H7 (cell line): ENCODE measurements at regions not wholly inside any gene's neighbourhood (a gene's known extent, or its start where the extent isn't known, plus 50 kb on each side); places are given as distances from the start of the nearest gene placed in this dataset.

ENCODE experiments used
- DNase-seq: peaks from one replicate; pipeline ENCODE4 v3.0.0; 2012
- H3K27me3 ChIP-seq: 2 replicates; pipeline ENCODE4 v1.6.0; 2011; ENCODE audit warnings: mild to moderate bottlenecking, low read length; ENCODE audit not compliant: control insufficient read depth, insufficient read depth
- H3K36me3 ChIP-seq: replicated peaks from 2 replicates; pipeline ENCODE4 v1.5.1; 2011; ENCODE audit warnings: low read length; ENCODE audit not compliant: control insufficient read depth, insufficient read depth
- H3K4me3 ChIP-seq: 2 replicates; pipeline ENCODE4 v1.5.1; 2011; ENCODE audit warnings: low read depth, mild to moderate bottlenecking, control low read depth, low read length, moderate library complexity; ENCODE audit not compliant: insufficient read depth

DNA sequence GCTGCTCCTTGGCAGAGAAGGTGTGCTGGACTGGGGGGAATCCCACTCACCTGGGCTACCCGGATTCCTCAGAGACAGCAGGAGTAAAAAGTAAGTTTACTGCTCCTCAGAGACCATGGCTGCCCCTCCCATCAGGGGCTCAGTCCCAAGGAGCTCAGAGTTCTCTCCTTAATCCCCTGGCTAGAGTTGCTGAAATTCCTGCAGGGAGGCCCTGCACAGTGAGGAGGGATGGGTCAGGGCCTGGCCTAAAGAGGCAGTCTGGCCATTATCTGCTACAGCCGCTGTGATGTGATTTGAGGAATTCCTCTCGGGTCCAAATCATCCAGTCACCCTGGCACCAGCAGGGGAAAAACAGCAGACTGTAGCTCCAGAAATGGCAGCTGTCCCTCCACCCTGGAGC, 502.5 kb downstream of the PCDH17 start:
- H3K36me3 ChIP-seq = no peaks in the 10 kb centered on the region
- no peak overlapping the region for H3K4me3 ChIP-seq
- no peak for DNase-seq
- H3K27me3 ChIP-seq = no peaks in the 10 kb centered on the region

DNA sequence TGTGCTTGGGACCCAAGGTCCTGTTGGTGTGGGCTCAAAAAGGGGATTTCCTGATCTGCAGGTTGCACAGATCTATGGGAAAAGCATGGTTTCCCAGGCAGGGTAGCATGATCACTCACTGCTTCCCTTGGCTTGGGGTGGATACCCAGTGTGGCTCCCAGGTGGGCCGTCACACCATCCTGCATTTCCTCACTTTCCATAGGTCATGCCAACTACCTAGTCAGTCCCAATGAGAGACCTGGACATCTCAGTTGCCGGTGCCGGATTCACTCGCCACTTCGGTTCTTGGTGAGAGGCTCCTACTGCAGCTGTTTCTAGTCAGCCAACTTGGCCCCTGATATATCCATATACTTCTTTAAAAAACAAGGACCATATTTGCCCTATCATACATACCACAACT, 503.0 kb downstream of the PCDH17 start:
- H3K36me3 ChIP-seq = no peaks in the 10 kb centered on the region
- no peak overlapping the region for H3K4me3 ChIP-seq
- no peak for DNase-seq
- H3K27me3 ChIP-seq = no peaks in the 10 kb centered on the region

DNA sequence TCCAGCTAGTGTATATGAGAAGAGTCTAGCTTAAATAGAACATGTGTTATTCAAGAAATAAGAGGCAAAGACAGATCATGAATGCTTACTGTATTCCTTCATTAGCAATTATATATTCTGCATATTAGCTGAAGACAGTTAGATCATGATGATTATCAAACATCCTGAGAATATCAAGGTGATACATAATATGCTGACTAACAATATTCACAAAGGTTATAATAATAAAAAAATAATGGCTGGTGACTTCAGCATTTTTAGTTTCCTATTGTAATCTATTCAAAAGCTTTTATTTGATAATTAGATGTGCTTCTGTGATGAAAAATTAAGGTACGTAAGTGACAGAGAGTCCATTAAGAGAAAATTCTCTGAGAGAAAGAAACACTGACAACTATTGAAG, 511.4 kb downstream of the PCDH17 start:
- H3K36me3 ChIP-seq = peaks cover 2% of the 10 kb centered on the region; the same call in 1 of the 2 replicates

DNA sequence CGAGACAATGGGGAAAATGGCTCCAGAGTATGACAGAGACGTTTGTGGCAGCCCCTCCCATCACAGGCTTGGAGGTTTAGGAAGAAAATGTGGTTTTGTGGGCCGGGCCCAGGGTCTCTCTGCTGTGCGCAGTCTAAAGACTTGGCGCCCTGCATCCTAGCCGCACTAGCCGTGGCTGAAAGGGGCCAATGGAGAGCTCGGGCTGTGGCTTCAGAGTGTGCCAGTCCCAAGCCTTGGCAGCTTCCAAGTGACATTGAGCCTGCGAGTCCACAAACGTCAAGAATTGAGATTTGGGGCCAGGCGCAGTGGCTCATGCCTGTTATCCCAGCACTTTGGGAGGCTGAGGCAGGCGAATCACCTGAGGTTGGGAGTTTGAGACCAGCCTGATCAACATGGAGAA, 513.1 kb downstream of the PCDH17 start:
- Histone ChIP-seq H3K4me3 (no peak overlapping the region), H3K36me3 (peaks cover 2% of the 10 kb centered on the region; the same call in 1 of the 2 replicates), H3K27me3 (no peaks in the 10 kb centered on the region)
- no peak for DNase-seq

More for the DNA sequence above, 511.4 kb downstream of the PCDH17 start:
- no peak for DNase-seq
- Histone ChIP-seq H3K4me3 (no peak overlapping the region), H3K27me3 (no peaks in the 10 kb centered on the region)

DNA sequence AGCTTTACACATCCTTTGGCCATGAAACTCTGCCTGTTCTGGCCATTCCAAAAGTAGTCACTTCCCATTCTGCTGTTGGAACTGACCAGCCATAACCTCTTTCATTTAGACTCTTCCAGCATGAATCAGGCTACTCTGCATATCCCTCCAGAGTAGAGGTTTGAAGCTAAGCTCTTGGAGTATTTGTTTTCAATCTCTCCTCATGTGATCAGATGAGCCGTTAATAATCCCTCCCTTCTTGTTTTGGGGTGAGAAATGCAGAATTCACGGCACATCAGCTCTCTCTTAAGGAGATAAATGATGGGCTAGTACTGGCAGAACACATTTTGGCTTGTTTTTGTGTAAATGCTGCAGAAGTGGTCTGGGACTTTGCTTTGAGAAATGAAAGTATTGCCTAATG, 519.9 kb downstream of the PCDH17 start:
- Histone ChIP-seq H3K36me3 (no peaks in the 10 kb centered on the region), H3K27me3 (no peaks in the 10 kb centered on the region), H3K4me3 (no peak overlapping the region)
- no peak for DNase-seq

DNA sequence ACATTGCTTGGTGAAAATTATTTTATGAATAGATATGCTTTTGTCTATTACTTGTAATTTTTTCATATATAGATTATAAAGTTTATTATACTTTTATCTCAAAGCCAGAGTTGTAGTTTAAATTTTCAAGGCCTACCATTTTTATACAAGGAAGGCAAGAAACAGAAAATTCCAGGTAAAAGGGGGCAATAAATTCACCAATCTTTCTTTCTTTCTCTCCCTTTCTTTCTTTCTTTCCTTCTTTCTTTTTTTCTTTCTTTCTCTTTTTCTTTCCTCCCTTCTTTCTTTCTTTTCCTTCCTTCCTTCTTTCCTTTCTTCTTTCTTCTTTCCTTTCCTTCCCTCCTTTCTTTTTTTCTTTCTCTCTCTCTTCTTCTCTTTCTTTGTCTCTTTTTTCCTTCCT, 529.4 kb downstream of the PCDH17 start:
- H3K4me3 ChIP-seq = no peak overlapping the region
- no peaks in the 10 kb centered on the region for H3K27me3 ChIP-seq
- no peaks in the 10 kb centered on the region for H3K36me3 ChIP-seq
- no peak for DNase-seq

DNA sequence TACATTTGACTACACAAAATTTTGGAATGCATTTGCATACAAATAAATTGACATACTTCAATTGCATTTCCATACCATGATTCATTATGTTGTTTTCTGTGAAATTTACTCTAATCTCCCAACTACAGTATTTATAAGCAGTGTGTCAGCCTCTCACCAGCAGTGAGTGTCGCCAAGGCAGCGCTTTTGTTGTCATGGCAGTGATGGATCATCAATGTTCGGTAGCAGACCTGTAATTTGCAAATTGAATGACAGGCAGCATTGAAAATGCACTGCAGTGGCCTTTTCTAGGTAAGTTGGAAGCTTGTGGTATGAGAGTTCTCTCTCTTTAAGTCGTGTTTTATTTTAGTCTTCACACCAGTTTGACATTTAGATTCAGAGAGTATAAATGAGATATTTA, 534.1 kb downstream of the PCDH17 start:
- Histone ChIP-seq H3K27me3 (no peaks in the 10 kb centered on the region), H3K36me3 (no peaks in the 10 kb centered on the region), H3K4me3 (no peak overlapping the region)
- no peak for DNase-seq

DNA sequence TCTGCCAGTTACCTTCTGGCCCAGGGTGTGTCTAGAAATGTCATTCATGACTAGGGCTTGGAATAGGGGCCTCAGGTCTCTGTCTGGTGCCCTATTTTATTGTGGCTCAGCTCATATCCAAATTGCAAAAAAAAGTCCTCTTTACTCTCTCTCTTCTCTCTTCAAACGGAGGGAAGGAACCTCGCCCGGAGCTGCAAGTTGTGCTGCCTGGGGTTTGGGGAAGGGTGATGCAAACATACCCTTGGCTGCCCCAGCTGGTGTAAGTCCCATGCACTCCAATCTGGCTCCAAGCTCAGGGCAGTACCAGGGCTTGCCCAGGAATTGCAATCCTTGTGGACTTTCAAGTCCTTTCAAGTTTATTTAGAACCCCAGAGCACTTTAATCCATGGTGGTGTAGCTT, 549.6 kb downstream of the PCDH17 start:
- Histone ChIP-seq H3K36me3 (no peaks in the 10 kb centered on the region), H3K4me3 (no peak overlapping the region), H3K27me3 (no peaks in the 10 kb centered on the region)
- DNase-seq = no peak

DNA sequence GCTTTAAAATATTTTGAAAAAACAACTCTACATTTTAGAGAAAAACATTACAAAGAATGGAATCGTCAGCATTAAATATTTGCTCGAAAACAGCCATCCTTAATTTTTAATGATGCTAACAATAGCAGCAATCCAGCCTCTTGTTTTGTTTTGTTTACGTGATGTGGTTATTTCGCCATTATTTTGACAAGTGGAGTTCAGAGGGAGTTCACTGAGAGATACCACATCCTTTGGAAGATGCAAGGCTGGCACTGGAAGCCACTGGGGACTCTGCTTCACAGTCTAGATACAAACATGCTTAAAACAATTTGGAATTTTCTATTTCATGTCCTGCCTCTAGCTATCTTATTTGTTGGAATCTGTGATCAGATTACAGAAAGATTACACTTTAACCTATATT, 556.3 kb downstream of the PCDH17 start:
- no peaks in the 10 kb centered on the region for H3K27me3 ChIP-seq
- H3K4me3 ChIP-seq = no peak overlapping the region
- DNase-seq = no peak
- no peaks in the 10 kb centered on the region for H3K36me3 ChIP-seq

DNA sequence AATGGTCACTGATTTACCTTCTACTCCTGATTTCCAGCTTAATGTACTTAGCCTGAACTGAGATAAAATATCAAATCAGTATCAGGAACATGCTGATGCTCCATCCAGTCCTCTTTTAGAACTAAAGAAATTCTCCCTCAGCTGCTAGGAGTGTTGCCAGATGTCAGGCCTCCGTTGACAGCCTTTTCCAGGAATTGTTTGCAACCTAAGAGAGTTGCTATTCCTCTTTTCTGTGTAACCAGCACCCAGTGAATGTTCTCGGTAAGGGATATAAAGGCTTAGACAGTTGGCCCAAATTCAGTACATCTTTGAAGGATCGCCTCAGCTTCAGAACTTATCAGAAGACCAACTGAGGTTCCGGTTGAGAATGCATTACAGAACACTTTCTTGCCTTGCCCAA, 559.0 kb downstream of the PCDH17 start:
- DNase-seq = no peak
- no peaks in the 10 kb centered on the region for H3K36me3 ChIP-seq
- no peak overlapping the region for H3K4me3 ChIP-seq

DNA sequence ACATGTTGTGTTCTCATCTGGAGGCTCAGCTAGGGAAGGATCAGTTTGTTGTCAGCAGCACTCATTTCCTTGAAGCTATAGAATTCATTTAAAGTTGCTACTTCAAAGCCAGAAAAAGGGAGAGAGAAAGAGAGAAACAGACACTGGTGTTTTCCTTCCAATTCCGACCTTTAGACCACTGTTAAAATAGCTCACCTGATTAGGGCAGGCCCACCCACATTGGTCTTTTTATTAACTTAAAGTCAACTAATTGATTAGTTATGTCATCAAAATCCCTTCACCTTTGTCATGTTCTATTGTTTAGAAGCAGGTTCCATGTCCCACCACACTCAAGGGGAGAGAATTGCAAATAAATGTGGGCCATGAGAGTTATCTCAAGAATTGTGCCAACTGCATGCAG, 560.2 kb downstream of the PCDH17 start:
- Histone ChIP-seq H3K36me3 (no peaks in the 10 kb centered on the region), H3K4me3 (no peak overlapping the region), H3K27me3 (no peaks in the 10 kb centered on the region)
- no peak for DNase-seq

More for the DNA sequence above, 559.0 kb downstream of the PCDH17 start:
- H3K27me3 ChIP-seq = no peaks in the 10 kb centered on the region

DNA sequence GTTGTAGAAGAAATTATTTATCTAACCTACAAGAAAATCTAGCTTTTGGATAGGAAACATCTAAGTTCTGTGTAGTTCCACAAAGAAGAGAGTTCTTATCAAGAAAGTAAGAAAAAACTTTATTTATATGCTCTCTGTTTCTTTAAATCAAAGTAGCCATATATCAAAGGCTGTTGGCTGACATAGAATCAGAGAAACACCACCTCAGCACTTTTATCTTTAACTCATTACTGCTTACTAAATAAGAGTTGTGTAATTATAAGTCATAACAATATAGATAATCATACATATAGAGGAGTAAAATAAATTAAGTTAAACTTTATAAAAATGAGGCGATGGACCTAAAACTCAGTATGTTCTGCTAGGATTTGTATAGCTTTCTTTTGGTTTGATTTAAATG, 570.6 kb downstream of the PCDH17 start:
- DNase-seq = no peak
- Histone ChIP-seq H3K36me3 (no peaks in the 10 kb centered on the region), H3K27me3 (no peaks in the 10 kb centered on the region)

DNA sequence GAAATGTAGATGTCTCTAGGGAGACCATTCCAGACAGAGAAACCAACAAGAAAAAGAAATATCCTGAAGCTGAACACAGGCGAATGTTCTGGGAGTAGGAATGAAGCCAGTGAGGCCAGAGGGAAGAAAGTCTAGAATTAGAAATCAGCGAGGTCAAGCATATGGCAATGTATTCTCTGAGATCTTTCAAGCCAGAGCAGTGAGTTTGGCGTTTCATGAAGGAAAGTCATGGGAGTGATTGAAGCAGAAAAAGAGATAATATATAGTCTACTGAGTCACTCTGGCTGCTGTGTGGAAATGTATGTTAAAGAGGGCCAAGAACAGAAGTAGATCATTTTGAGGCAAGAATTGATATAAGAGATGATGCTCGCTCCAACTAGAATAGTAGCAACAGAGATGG, 576.0 kb downstream of the PCDH17 start:
- Histone ChIP-seq H3K4me3 (no peak overlapping the region), H3K27me3 (no peaks in the 10 kb centered on the region), H3K36me3 (no peaks in the 10 kb centered on the region)
- no peak for DNase-seq

More for the DNA sequence above, 570.6 kb downstream of the PCDH17 start:
- H3K4me3 ChIP-seq = no peak overlapping the region

DNA sequence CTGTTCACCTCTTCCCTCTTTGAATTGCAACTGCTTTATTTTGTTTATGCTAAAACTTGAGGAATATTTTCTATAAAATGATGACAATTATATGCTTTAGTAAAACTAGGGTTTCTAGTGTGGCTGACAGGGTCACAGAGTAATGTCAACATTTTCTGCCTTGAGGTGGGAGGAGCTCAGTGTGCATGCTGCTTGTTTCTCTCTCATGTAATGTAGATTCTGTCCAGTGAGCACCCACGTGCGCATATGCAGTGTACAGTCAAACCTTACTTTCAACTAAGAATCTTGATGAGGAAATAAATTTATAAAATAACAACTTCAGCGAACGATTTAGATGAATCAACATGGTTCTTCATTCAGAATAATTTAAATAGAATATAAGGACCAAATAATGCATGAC, 603.9 kb downstream of the PCDH17 start:
- Histone ChIP-seq H3K27me3 (no peaks in the 10 kb centered on the region), H3K4me3 (no peak overlapping the region), H3K36me3 (no peaks in the 10 kb centered on the region)
- DNase-seq = no peak

DNA sequence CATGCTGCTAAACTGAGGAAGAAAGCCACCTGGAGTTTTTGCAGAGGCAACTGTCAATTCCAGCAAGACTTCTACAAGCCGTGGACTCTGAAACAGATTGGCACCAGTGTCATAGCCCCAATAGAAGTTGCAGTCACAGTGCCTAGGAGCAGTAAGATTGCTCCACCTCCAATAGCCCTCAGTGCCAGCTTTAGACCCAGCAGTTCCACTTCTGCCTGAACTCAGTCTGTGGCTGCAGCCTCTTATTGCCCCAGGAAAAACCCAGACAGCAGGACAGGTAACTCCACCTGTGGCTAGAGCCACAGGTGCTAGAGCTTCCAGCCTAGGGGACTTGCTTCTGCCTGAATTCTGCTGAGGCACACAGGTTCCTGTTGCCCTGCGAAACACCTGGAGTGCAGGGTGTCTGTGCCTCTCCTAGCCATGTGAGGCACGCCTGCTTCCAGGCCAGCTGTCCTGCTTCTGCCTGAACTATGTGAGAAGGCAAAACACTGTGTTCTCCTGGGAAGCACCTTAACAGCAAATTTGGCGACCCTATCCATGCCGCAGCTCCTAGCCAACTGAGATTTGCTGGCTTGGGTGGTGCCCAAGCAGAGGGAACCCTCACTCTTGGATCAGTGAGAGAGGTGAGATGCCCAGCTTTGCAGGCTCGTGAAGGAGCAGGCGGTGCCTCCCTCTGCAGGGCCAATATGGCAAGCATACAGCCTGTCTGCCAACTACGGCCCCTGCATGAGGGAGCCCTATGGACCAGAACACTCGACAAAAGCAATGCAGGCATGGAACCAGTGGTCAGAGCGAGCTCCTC, 607.6 kb downstream of the PCDH17 start:
- H3K27me3 ChIP-seq = no peaks in the 10 kb centered on the region

More for the DNA sequence above, 607.6 kb downstream of the PCDH17 start:
- no peak for DNase-seq
- Histone ChIP-seq H3K36me3 (no peaks in the 10 kb centered on the region), H3K4me3 (no peak overlapping the region)
